Amniotic epithelial cell (primary cell): ENCODE measurements at regions not wholly inside any gene's neighbourhood (a gene's known extent, or its start where the extent isn't known, plus 50 kb on each side); places are given as distances from the start of the nearest gene placed in this dataset.

Source experiments
- DNase-seq: peaks from one replicate; pipeline ENCODE4 v3.0.0-alpha.2; 2010; ENCODE audit warnings: low read depth

DNA sequence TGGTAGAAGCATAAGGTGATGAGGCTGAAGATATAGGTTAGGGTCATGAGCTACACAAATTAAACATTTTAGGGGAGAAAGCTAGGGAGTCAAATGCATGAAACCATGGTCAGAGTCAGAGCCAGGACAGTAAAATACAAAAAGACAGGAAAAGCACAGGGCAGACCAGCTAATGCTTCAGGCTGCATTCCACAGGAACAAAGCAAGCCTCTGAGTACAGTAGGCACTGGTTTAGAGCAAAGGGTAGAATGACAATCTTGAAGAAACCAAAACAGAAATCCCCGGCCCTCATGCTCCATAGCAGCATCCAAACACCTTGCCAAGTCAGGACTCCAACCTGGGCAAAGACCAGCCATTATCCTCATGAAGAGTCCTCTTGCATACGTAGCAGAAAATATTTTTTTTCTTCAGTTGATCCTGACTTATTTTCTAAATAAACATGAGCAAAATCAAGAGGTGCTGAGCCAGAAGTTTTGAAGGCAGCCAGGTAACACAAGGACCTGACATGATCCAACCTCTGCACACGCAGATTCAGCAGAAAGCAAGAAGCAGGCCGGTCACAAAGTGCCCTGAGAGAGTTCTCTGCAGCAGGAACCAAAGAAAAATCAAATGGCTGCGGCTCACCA, 273.1 kb downstream of the TTLL7 start:
- no peak for DNase-seq

- DNase-seq: no peak
Measured at GRCh38 chr1:83718338-83718737, 280.6 kb downstream of the TTLL7 start.

DNA sequence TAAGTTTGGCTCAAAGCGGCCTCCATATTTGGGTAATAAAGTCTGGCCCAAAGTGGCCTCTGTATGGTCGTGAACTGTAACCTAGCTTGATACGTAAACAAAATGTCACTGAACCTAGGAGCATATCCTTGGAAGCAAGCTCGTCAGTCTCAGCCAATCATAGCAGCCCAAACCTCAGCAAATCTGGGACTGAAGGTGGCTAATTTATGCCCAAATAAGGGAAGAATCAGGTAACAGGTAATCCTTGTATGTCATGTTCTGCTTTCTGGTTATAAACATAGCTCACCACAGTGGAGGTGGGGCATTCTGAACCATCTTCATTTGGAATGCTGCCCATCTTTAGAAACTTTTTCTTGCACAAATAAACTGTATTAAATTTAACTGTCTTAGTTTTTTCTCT, 281.1 kb downstream of the TTLL7 start:
- no peak for DNase-seq

DNA sequence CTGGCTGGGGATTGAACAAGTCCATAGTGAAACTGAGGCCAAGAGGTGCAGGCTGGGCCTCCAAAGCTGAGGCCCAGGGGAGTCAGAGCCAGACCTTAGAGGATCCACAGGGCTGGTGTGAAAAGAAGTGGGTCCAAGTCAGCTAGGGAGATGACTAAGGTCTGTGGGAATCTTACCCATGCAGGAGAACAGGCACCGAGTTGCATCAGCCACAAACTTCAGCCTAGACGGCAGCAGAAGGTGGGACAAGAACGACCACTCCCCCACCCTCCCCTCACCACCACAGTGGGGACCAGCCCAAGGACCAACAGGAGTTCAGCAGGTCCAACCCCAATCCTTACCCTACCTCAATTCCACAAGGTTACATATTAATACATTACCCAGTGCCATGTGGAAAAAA, 282.3 kb downstream of the TTLL7 start:
- DNase-seq: no peak

GRCh38 chr1:83715550-83715949, 283.4 kb downstream of the TTLL7 start:
- DNase-seq: no peak

- DNase-seq: no peak
Measured at GRCh38 chr1:83709662-83710061, 289.3 kb downstream of the TTLL7 start.

GRCh38 chr1:83706354-83706938, 292.5 kb downstream of the TTLL7 start:
- no peak for DNase-seq

DNA sequence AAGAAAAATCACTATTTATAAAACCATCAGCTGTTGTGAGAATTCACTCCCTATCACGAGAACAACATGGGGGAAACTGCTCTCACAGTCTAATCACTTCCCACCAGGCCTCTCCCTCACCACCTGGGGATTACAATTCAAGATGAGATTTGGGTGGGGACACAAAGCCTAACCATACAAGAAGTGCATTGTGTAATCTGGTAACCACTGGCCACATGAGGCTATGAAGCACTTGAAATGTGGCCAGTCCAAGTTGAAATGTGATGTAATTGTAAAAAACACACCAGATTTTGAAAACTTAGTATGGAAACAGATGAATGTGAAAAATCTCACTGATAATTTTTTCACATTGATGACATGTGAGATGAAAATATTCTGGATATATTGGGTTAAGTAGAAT, 293.8 kb downstream of the TTLL7 start:
- DNase-seq: no peak

DNA sequence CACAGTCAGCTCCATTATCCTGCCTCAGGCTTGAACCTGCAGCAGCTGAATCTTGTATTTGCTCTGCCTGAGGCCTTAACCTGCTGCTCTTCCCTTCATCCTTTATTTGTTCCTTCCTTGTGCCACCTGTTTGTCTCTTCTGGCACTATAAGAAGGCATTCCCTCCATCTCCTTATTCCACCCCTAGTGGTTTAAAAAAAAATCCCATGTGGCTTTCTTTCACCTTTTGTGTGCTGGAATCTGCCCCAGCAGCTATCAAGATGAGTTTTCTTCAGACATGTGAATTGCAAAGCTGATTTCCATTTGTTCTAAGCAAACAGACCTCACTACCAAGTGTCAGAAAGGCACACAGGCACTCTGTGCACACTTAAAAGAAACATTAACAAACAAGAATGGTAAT, 294.6 kb downstream of the TTLL7 start:
- no peak for DNase-seq

DNA sequence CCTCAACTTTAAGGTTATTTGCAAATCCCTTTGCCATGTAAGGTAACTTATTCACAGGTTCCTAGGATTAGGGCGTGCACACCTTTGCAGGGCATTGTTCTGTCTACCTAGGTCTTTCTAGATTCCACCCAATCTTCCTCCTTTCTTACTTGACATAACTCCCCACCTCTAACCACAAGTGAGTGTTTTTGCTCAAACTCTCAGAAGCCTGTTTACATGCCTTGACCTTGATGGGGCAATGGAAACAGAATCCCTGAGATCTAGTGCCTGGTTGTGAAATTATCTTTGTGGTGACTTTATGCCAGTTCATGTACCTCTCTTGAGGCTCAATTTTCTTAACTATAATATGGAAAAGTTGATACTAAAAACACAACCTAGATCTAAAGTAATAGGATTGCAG, 296.6 kb downstream of the TTLL7 start:
- no peak for DNase-seq

DNA sequence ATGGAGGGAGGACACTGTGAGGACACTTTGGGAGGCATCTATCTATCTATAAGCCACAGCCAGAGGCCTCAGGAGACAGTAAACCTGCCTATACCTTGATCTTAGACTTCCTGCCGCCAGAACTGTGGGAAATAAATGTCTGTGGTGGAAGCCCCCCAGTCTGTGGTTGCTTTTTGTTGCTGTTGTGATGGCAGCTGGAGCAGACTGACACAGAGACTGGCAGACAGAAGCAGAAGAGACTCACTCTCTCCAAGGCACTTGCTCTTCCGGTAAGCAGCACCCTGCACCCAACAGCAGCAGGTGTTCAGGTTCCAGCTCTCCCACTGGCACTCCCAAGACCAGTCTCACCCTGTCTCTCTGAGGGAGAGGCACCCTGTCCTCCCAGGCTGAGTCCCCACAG, 297.6 kb downstream of the TTLL7 start:
- no peak for DNase-seq

DNA sequence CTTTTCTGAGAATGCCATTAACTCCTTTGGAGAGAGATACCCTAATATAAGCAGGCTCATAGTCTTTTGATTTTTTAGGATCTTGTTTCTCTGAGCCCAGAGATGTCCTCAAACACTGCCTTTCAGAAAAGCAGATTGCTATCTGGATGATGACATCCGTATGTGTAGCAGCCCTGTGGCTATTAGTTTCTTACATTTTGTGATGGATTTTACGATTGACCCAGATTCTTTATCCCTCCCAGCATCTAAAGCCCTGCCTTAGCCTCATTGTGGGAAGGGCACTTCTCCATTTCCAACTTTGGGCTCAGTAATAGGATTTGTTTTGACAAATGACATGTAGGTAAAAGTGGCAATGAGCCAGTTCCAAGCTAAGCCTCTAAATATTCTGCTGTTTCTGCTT, 300.3 kb downstream of the TTLL7 start:
- DNase-seq: no peak

GRCh38 chr1:83697961-83698360, 301.0 kb downstream of the TTLL7 start:
- DNase-seq: no peak

GRCh38 chr1:83697220-83697619, 301.7 kb downstream of the TTLL7 start:
- DNase-seq: no peak

DNA sequence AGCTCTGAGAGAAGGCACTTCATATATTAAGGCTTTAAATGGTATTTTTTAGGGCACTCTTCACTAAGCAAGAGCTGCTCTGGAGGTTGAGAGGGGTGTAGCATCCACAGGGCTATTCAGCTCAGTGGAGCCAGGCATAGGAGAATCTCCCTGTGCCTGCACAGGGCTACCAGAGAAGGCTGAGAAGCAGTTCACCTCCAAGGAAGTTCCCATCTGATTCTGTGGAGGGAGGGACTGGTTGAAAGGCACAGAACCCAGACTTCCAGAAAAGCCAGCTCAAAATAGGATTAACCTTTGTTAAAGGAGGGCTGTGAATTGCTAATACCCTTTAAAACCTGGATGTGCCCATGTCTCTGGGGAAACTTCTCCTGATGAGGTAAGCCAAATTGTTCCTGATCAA, 304.5 kb downstream of the TTLL7 start:
- DNase-seq: no peak

DNA sequence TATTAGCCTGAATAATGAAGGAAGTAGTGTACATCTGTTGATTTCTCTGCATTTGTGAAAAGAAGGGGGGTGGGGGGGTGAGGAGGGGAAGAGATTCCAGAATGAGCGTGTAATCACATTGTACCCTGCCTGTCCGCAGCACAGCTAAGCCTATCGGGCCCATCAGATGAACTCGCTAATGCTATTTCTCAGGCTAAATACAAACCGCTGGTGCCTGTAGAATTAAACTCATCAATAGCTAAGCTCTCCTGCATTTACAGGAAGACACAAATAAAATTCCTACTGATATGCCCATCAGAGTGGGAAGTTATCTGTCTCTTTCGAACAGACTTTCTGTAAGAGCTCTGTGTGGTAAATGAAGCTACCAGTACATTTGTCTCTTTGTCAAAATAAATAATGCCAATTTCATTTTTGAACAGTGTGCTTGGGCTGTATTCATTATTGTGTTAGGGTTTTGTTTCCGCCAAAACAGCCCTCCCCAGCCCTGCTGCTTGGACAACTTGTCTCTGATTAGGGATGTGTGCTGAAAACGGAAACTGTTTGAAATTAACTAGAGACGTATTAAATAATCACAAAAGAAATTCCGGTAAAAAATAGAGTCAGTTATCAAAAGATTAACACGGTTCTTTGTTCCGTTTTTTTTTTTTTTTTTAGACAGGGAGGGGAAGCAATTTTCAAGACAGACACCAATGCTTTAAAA, 305.4 kb downstream of the TTLL7 start:
- no peak for DNase-seq

DNA sequence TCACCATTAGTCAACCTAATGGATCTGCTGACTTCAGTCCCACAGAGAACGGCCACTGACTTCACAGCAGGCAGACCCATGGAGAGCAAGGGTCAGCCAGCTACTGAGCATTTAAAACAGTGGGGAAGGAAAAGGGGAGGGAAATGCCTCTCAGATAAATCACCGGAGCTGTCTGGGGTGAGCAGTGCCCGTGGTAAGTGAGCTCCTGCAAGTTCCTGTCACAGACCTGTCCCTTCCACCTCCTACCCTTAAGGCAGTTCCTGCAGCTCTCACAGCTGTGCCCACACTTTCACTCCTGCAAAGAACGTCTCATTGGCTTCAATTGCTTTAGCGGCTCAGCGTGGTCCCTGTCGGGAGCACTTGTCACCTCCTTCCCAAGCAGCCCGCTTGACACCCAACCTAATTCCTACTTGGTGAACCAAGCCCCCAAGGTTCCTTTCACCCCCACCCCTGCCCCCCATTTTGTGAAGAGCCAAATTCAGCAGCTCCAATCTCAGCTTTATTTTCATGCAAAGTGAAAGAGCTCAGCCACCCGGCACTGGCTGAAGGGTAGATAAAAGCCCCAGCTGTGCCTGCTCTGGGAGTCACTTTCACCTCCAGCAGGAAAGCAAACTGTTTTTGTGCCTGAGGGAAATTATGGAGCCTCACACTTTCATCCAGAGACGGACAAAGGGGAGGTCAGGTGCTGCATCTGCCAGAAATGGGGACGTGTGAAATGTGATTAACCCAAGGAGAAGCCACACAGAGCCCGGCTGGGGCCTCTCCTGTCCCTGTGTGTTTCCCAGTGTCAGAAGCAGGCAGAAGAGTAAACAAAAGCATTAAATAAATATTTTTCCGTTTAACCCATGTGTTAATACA, 306.2 kb downstream of the TTLL7 start:
- DNase-seq: no peak

GRCh38 chr1:83691953-83692500, 306.9 kb downstream of the TTLL7 start:
- no peak for DNase-seq

DNA sequence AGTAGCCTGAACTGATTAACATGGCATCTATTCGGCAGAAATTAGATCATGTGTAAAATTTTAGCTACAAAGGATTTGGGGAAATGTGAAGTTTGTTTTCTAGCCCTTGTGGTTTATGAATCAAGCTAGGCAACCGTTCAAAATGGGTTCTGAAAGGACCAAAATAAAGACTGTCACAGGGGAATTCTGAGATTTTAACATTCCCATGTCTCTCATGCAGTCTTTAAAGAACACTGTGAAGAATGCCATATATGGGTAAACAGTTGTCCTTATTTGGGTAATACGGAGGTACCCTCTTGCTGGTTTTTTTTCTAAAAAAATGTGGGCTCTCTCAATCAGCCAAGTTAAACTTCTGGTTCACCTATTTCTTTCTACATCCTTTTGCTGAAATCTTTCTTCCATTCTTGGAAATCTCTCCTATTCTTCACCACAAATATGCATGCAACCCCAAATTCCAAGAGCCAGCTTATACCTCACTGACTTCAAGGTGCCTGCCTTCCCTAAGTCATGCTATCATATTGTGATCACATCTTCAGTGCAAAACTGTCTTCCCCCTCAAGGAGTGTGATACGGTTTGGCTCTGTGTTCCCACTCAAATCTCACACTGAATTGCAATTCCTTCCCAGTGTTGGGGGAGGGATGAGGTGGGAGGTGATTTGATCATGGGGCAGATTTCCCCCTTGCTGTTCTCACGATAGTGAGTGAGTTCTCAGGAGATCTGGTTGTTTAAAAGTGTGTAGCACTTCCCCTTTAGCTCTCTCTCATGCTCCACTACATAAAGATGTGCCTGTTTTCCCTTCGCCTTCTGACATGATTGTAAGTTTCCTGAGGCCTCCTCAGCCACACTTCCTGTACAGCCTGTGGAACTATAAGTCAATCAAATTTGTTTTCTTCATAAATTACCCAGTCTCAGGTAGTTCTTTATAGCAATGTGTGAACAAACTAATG, 308.7 kb downstream of the TTLL7 start:
- DNase-seq: no peak

DNA sequence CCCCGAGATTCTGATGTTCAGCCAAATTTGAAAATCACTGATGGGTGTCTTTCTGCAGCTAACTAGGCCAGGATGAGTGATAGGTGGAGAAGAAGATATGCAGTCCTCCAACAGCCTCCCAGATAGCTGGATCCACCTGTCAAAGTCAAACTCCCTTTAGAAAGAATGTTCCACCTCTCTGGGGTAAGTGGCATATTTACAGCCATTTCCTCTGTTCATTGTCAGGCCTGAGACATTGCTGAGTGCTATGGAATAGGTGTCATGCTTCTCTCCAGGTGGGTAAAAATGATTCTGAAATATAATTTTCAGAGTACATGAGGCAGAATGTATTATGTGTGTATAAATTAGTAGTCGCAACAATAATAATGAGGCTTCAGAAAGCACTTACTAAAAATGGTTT, 316.8 kb downstream of the TTLL7 start:
- DNase-seq: no peak

GRCh38 chr1:83676106-83676505, 322.8 kb downstream of the TTLL7 start:
- DNase-seq: no peak
